ENCODE measurements at regions not wholly inside any gene's neighbourhood (a gene's known extent, or its start where the extent isn't known, plus 50 kb on each side); places are given as distances from the start of the nearest gene placed in this dataset.

DNA sequence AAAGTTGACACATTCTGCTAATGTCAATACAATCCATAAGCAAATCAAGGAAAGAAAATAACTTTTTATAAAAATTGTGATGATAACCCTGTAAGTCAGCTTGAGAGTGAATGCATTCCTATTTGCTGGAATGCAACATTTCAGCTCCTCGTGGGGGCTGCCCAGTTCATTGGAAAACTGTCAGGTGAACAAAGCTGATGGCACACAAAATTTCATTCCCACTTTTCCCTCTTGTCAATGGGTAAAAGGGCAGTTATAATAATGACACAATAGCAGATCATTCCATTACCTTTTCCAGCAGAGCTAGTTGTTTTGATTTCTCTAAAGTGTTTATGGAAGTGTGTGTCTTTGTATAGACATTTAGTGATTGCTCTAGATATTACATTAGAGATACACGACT is 1124.6 kb upstream of the MAP3K7 start:
- no peak for TF ChIP-seq EZH2 (IDR thresholded peaks at IDR 0.05; ENCODE audit: borderline replicate concordance)
- no peak for TF ChIP-seq EZH2phosphoT487 (IDR thresholded peaks at IDR 0.05; ENCODE audit: low read depth, severe bottlenecking, unreplicated experiment)
- TF ChIP-seq, protein P1, sequence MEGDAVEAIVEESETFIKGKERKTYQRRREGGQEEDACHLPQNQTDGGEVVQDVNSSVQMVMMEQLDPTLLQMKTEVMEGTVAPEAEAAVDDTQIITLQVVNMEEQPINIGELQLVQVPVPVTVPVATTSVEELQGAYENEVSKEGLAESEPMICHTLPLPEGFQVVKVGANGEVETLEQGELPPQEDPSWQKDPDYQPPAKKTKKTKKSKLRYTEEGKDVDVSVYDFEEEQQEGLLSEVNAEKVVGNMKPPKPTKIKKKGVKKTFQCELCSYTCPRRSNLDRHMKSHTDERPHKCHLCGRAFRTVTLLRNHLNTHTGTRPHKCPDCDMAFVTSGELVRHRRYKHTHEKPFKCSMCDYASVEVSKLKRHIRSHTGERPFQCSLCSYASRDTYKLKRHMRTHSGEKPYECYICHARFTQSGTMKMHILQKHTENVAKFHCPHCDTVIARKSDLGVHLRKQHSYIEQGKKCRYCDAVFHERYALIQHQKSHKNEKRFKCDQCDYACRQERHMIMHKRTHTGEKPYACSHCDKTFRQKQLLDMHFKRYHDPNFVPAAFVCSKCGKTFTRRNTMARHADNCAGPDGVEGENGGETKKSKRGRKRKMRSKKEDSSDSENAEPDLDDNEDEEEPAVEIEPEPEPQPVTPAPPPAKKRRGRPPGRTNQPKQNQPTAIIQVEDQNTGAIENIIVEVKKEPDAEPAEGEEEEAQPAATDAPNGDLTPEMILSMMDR (IDR thresholded peaks at IDR 0.05; ENCODE audit: poor library complexity), result no peak
- no peaks in the 10 kb centered on the region for H3K4me1 ChIP-seq (ENCODE audit: insufficient read depth)
- H3K9me3 ChIP-seq (ENCODE audit: low read depth), result no peaks in the 10 kb centered on the region
- H3K27me3 ChIP-seq, result no peaks in the 10 kb centered on the region
- no peaks in the 10 kb centered on the region for H4K20me1 ChIP-seq (ENCODE audit: insufficient read depth, poor library complexity, severe bottlenecking)
- no peak overlapping the region for H2AFZ ChIP-seq
- no peak overlapping the region for H3K27ac ChIP-seq
- H3K36me3 ChIP-seq (replicated peaks; ENCODE audit: insufficient read depth, low read depth), result no peaks in the 10 kb centered on the region
- 76% methylated on average over 2 of the region's 2 CpGs for WGBS (ENCODE audit: low lambda C conversion rate, missing lambda C conversion rate)
- no peak overlapping the region for H3K4me2 ChIP-seq
- no peak for DNase-seq (ENCODE audit: low spot score)
- H3K79me2 ChIP-seq, result no peaks in the 10 kb centered on the region
- no peaks in the 10 kb centered on the region for H3K9me2 ChIP-seq (replicated peaks; ENCODE audit: insufficient read depth)
- no peak overlapping the region for H3K4me3 ChIP-seq

DNA sequence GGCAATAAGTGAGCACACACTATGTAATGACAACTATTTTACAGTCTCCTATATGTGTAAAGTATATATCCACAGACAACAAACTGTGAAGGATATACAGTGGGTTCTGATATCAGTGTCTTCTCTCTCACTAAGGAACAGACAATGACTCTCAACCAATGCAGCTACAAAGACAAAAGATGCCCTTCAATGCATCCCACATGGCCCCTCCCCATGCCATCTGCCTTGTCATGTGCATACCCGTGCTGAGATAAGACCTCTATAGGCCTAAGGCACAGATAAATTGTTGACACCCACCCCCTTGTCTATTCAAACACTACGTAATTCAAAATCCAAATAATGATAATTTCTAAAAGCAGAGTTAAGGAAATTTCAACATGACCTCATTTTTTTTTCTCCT is 1123.5 kb upstream of the MAP3K7 start:
- H3K27ac ChIP-seq, result no peak overlapping the region
- TF ChIP-seq, protein P1 (IDR thresholded peaks at IDR 0.05; ENCODE audit: poor library complexity), result no peak
- TF ChIP-seq EZH2 (IDR thresholded peaks at IDR 0.05; ENCODE audit: borderline replicate concordance), result no peak
- TF ChIP-seq EZH2phosphoT487 (IDR thresholded peaks at IDR 0.05; ENCODE audit: low read depth, severe bottlenecking, unreplicated experiment), result no peak
- H3K79me2 ChIP-seq, result no peaks in the 10 kb centered on the region
- no peaks in the 10 kb centered on the region for H3K9me3 ChIP-seq (ENCODE audit: low read depth)
- no peak overlapping the region for H3K4me2 ChIP-seq
- no peaks in the 10 kb centered on the region for H3K4me1 ChIP-seq (ENCODE audit: insufficient read depth)
- no peak overlapping the region for H3K4me3 ChIP-seq
- no peak for DNase-seq (ENCODE audit: low spot score)
- H4K20me1 ChIP-seq (ENCODE audit: insufficient read depth, poor library complexity, severe bottlenecking), result no peaks in the 10 kb centered on the region
- no peaks in the 10 kb centered on the region for H3K9me2 ChIP-seq (replicated peaks; ENCODE audit: insufficient read depth)
- H2AFZ ChIP-seq, result no peak overlapping the region
- 63% methylated on average over 2 of the region's 2 CpGs for WGBS (ENCODE audit: low lambda C conversion rate, missing lambda C conversion rate)
- no peaks in the 10 kb centered on the region for H3K36me3 ChIP-seq (replicated peaks; ENCODE audit: insufficient read depth, low read depth)
- no peaks in the 10 kb centered on the region for H3K27me3 ChIP-seq

DNA sequence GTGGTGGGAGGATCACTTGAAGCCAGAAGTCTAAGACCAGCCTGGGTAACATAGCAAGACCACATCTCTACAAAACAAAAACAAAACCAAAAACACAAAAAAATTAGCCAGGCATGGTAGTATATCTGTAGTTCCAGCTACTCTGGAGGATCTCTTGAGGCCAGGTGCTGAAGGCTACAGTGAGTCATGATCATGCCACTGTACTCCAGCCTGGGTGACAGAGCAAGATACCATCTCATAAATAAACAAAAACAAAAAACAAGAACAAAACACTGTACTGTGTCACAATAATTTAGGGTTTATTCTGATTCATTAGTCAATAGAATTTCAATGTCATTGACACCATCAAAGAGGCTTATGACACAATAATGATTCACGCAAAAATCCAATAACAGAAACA is 1121.7 kb upstream of the MAP3K7 start:
- H3K79me2 ChIP-seq, result no peaks in the 10 kb centered on the region
- H3K9me3 ChIP-seq (ENCODE audit: low read depth), result no peaks in the 10 kb centered on the region
- no peaks in the 10 kb centered on the region for H3K9me2 ChIP-seq (replicated peaks; ENCODE audit: insufficient read depth)
- H3K4me2 ChIP-seq, result no peak overlapping the region
- H3K4me1 ChIP-seq (ENCODE audit: insufficient read depth), result no peaks in the 10 kb centered on the region
- TF ChIP-seq EZH2phosphoT487 (IDR thresholded peaks at IDR 0.05; ENCODE audit: low read depth, severe bottlenecking, unreplicated experiment), result no peak
- TF ChIP-seq, protein P1 (IDR thresholded peaks at IDR 0.05; ENCODE audit: poor library complexity), result no peak
- no peak for TF ChIP-seq EZH2 (IDR thresholded peaks at IDR 0.05; ENCODE audit: borderline replicate concordance)
- no peaks in the 10 kb centered on the region for H3K27me3 ChIP-seq
- H3K27ac ChIP-seq, result no peak overlapping the region
- no peak for DNase-seq (ENCODE audit: low spot score)
- H3K4me3 ChIP-seq, result no peak overlapping the region
- WGBS (ENCODE audit: low lambda C conversion rate, missing lambda C conversion rate), result 100% methylated on average over 1 of the region's 1 CpG
- H4K20me1 ChIP-seq (ENCODE audit: insufficient read depth, poor library complexity, severe bottlenecking), result no peaks in the 10 kb centered on the region
- H3K36me3 ChIP-seq (replicated peaks; ENCODE audit: insufficient read depth, low read depth), result no peaks in the 10 kb centered on the region
- H2AFZ ChIP-seq, result no peak overlapping the region

- no peak overlapping the region for H2AFZ ChIP-seq
- H3K4me2 ChIP-seq, result no peak overlapping the region
- no peaks in the 10 kb centered on the region for H4K20me1 ChIP-seq (ENCODE audit: insufficient read depth, poor library complexity, severe bottlenecking)
- no peak overlapping the region for H3K27ac ChIP-seq
- no peaks in the 10 kb centered on the region for H3K79me2 ChIP-seq
- TF ChIP-seq EZH2 (IDR thresholded peaks at IDR 0.05; ENCODE audit: borderline replicate concordance) (no peak), EZH2phosphoT487 (IDR thresholded peaks at IDR 0.05; ENCODE audit: low read depth, severe bottlenecking, unreplicated experiment) (no peak)
- TF ChIP-seq, protein P1 (IDR thresholded peaks at IDR 0.05; ENCODE audit: poor library complexity), result no peak
- H3K4me1 ChIP-seq (ENCODE audit: insufficient read depth), result no peaks in the 10 kb centered on the region
- H3K27me3 ChIP-seq, result no peaks in the 10 kb centered on the region
- no peak for DNase-seq (ENCODE audit: low spot score)
- H3K4me3 ChIP-seq, result no peak overlapping the region
- H3K9me2 ChIP-seq (replicated peaks; ENCODE audit: insufficient read depth), result no peaks in the 10 kb centered on the region
- no peaks in the 10 kb centered on the region for H3K9me3 ChIP-seq (ENCODE audit: low read depth)
- 88% methylated on average over 3 of the region's 3 CpGs for whole genome bisulfite sequencing (ENCODE audit: low lambda C conversion rate, missing lambda C conversion rate)
- H3K36me3 ChIP-seq (replicated peaks; ENCODE audit: insufficient read depth, low read depth), result no peaks in the 10 kb centered on the region
These were observed 1118.8 kb upstream of the MAP3K7 start for GRCh38 chr6:91705646-91706045.

Data from hepatocyte (in vitro differentiated cells).